ENCODE measurements at regions not wholly inside any gene's neighbourhood (a gene's known extent, or its start where the extent isn't known, plus 50 kb on each side); places are given as distances from the start of the nearest gene placed in this dataset.

DNA sequence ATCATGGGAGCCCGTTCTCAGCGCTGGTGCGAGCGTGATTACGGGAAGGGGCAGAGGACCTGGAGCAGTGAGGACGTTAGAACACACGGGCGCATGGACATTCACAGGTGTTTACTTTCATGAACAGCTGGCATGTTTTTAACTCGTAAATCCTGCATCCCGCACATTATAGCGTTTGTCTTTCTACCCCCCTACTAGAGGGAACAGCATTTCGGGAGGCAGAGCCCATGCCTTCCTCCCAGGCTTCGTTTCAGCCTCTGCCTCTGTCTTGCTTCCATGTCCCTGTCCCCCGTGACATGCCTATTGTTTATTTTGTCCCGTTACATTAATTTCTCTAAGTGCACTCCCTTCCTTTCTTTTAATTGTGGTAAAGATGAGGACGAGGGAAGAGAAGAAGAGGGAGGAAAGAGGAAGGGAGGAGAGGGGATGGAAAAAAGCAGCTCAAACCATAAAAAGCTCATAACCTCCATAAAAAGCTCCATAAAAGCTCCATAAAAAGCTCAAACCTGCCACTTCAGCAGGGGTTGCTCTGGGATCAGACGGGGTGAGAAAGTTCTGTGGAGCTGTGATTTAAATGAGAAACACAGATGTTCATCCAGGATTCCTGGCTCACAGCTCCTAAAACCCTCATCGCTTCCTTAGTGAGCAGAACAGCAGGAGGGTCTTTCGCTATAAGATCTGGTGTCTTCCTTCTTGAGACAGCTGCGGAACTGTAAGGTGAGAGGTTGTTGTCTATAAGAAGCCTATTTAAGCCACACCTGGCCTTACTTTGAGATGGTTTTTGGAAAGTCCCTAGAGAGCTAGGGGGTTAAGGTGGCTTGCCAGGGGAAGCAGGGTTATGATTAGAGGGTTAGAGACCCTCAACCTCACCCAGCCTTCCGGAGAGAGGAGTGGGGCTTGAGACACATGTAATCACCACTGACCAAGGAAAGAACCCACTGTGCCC lies 66.6 kb upstream of the SNTG2 start:
- H4K20me1 ChIP-seq (ENCODE audit: insufficient read depth, poor library complexity, severe bottlenecking): no peaks in the 10 kb centered on the region
- no peak overlapping the region for H3K4me3 ChIP-seq
- H3K4me1 ChIP-seq (ENCODE audit: insufficient read depth): no peaks in the 10 kb centered on the region
- no peaks in the 10 kb centered on the region for H3K79me2 ChIP-seq
- no peaks in the 10 kb centered on the region for H3K9me3 ChIP-seq (ENCODE audit: low read depth)
- peaks cover 28% of the 10 kb centered on the region for H3K27me3 ChIP-seq
- H3K36me3 ChIP-seq (replicated peaks; ENCODE audit: insufficient read depth, low read depth): no peaks in the 10 kb centered on the region
- 54% methylated on average over 21 of the region's 21 CpGs for WGBS (ENCODE audit: low lambda C conversion rate, missing lambda C conversion rate)
- no peaks in the 10 kb centered on the region for H3K9me2 ChIP-seq (replicated peaks; ENCODE audit: insufficient read depth)
- H3K27ac ChIP-seq: no peak overlapping the region
- DNase-seq (ENCODE audit: low spot score): no peak
- H2AFZ ChIP-seq: no peak overlapping the region
- TF ChIP-seq, protein P1, sequence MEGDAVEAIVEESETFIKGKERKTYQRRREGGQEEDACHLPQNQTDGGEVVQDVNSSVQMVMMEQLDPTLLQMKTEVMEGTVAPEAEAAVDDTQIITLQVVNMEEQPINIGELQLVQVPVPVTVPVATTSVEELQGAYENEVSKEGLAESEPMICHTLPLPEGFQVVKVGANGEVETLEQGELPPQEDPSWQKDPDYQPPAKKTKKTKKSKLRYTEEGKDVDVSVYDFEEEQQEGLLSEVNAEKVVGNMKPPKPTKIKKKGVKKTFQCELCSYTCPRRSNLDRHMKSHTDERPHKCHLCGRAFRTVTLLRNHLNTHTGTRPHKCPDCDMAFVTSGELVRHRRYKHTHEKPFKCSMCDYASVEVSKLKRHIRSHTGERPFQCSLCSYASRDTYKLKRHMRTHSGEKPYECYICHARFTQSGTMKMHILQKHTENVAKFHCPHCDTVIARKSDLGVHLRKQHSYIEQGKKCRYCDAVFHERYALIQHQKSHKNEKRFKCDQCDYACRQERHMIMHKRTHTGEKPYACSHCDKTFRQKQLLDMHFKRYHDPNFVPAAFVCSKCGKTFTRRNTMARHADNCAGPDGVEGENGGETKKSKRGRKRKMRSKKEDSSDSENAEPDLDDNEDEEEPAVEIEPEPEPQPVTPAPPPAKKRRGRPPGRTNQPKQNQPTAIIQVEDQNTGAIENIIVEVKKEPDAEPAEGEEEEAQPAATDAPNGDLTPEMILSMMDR (IDR thresholded peaks at IDR 0.05; ENCODE audit: poor library complexity): no peak
- no peak overlapping the region for H3K4me2 ChIP-seq

DNA sequence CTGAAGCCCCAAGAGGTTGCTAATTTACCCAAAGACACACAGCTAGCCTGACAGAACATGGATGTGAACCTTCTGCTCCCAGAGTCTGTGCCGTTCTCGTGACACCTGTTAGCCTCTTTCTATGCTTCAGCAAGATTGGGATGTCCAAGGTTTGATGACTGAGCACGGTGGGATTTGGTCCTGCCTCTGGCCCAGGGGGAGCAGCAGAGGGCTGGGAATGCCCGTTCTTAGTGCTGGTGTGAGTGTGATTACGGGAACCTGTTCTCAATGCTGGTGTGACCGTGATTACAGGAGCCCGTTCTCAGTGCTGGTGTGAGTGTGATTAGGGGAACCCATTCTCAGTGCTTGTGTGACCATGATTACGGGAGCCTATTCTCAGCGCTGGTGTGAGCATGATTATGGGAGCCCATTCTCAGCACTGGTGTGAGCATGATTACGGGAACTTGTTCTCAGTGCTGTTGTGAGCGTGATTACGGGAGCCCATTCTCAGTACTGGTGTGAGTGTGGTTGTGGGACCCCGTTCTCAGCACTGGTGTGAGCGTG lies 67.3 kb upstream of the SNTG2 start:
- Histone ChIP-seq H3K36me3 (replicated peaks; ENCODE audit: insufficient read depth, low read depth) (no peaks in the 10 kb centered on the region), H3K9me2 (replicated peaks; ENCODE audit: insufficient read depth) (no peaks in the 10 kb centered on the region), H3K4me3 (no peak overlapping the region), H2AFZ (no peak overlapping the region), H3K79me2 (no peaks in the 10 kb centered on the region), H4K20me1 (ENCODE audit: insufficient read depth, poor library complexity, severe bottlenecking) (no peaks in the 10 kb centered on the region), H3K27me3 (peaks cover 28% of the 10 kb centered on the region), H3K9me3 (ENCODE audit: low read depth) (no peaks in the 10 kb centered on the region), H3K4me1 (ENCODE audit: insufficient read depth) (no peaks in the 10 kb centered on the region), H3K4me2 (no peak overlapping the region), H3K27ac (no peak overlapping the region)
- WGBS (ENCODE audit: low lambda C conversion rate, missing lambda C conversion rate): 83% methylated on average over 14 of the region's 14 CpGs
- no peak for DNase-seq (ENCODE audit: low spot score)
- TF ChIP-seq, protein P1 (IDR thresholded peaks at IDR 0.05; ENCODE audit: poor library complexity): no peak
- TF ChIP-seq EZH2 (IDR thresholded peaks at IDR 0.05; ENCODE audit: borderline replicate concordance): no peak
- no peak for TF ChIP-seq EZH2phosphoT487 (IDR thresholded peaks at IDR 0.05; ENCODE audit: low read depth, severe bottlenecking, unreplicated experiment)

DNA sequence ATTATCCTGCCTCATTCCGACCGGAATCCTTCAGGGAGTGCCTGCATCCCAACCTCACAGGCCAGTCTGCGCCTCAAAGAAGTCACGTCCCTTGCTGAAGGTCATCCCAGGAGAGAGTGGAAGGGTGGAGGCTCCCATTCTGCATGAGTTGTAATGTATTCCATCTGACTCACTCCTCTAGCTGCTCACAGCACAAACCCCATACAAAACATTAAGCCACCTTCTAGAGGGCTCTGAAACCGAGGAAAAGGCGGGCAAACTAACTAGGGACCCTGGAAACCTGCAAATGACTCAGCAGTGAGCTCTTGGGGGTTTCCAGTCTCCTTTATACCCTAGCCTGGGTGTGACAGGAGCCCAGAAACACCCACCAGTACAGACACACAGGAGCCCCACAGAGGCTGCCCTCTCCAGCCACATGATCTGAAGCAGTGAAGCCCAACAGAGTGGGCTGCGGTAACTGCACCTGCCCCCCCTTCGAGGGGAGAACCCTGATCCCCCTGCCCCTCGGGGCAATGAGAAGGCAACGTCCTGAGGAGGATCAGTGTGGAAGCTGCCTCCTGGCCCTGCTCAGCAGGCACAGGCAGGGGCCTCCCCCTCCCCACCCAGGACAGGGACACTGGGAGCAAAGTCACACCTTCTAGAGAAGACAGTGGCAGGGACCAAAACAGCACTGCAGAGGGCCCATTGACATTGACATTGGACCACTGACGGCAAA lies 69.3 kb upstream of the SNTG2 start:
- Histone ChIP-seq H3K79me2 (no peaks in the 10 kb centered on the region), H3K36me3 (replicated peaks; ENCODE audit: insufficient read depth, low read depth) (no peaks in the 10 kb centered on the region), H4K20me1 (ENCODE audit: insufficient read depth, poor library complexity, severe bottlenecking) (no peaks in the 10 kb centered on the region), H3K9me3 (ENCODE audit: low read depth) (no peaks in the 10 kb centered on the region), H3K9me2 (replicated peaks; ENCODE audit: insufficient read depth) (no peaks in the 10 kb centered on the region), H3K27ac (no peak overlapping the region), H3K27me3 (peaks cover 28% of the 10 kb centered on the region), H3K4me1 (ENCODE audit: insufficient read depth) (no peaks in the 10 kb centered on the region), H2AFZ (no peak overlapping the region), H3K4me3 (no peak overlapping the region), H3K4me2 (no peak overlapping the region)
- TF ChIP-seq, protein P1 (IDR thresholded peaks at IDR 0.05; ENCODE audit: poor library complexity): no peak
- TF ChIP-seq EZH2phosphoT487 (IDR thresholded peaks at IDR 0.05; ENCODE audit: low read depth, severe bottlenecking, unreplicated experiment) (no peak), EZH2 (IDR thresholded peaks at IDR 0.05; ENCODE audit: borderline replicate concordance) (no peak)
- whole genome bisulfite sequencing (ENCODE audit: low lambda C conversion rate, missing lambda C conversion rate): 77% methylated on average over 11 of the region's 11 CpGs
- no peak for DNase-seq (ENCODE audit: low spot score)

Data from hepatocyte (in vitro differentiated cells).